MCF 10A (cell line): ENCODE measurements at regions not wholly inside any gene's neighbourhood (a gene's known extent, or its start where the extent isn't known, plus 50 kb on each side); places are given as distances from the start of the nearest gene placed in this dataset.
"Not testable (repeated sequence)": the region's sequence is repeated elsewhere in the genome, so short reads cannot be mapped to it uniquely, and the experiment has no call there.

Experiments used
- BruUV-seq: library from RNA; stranded (reverse); fragments of 400-500 nt; replicated peaks from 2 replicates; lab custom pipeline; 2021; lab: Mats Ljungman, UMichigan
- CTCF ChIA-PET: fragments of 300-600 bp; sonication (Branson Sonifier 250); formaldehyde crosslinking; extraction: SDS; loops from one replicate; lab custom pipeline; 2021; ENCODE audit warnings: antibody characterized with exemption, inconsistent platforms; lab: Yijun Ruan, JAX
- POLR2A ChIA-PET: fragments of 300-600, 350-650 bp; sonication (Branson Sonifier 250); formaldehyde crosslinking; extraction: SDS; loops from one replicate; lab custom pipeline; 2020; ENCODE audit warnings: antibody characterized with exemption, inconsistent platforms; lab: Yijun Ruan, JAX
- DNase-seq: peaks from one replicate; pipeline ENCODE4 v3.0.0-alpha.2; 2018; ENCODE audit not compliant: unreplicated experiment
- H3K27ac Mint-ChIP-seq: one replicate; pipeline ENCODE4 v1.8.0; 2022; ENCODE audit warnings: mild to moderate bottlenecking, low read depth, mixed read lengths; ENCODE audit not compliant: unreplicated experiment
- H3K27me3 Mint-ChIP-seq: one replicate; pipeline ENCODE4 v1.8.0; 2022; ENCODE audit warnings: mixed read lengths; ENCODE audit not compliant: insufficient read depth, unreplicated experiment
- H3K36me3 Mint-ChIP-seq: one replicate; pipeline ENCODE4 v1.8.0; 2022; ENCODE audit warnings: mild to moderate bottlenecking, moderate library complexity, mixed read lengths; ENCODE audit not compliant: insufficient read depth, unreplicated experiment
- H3K4me1 Mint-ChIP-seq: one replicate; pipeline ENCODE4 v1.8.0; 2022; ENCODE audit warnings: mixed read lengths; ENCODE audit not compliant: insufficient read depth, unreplicated experiment
- H3K4me3 Mint-ChIP-seq: one replicate; pipeline ENCODE4 v1.8.0; 2022; ENCODE audit warnings: mild to moderate bottlenecking, moderate library complexity, mixed read lengths; ENCODE audit not compliant: unreplicated experiment
- H3K9me3 Mint-ChIP-seq: one replicate; pipeline ENCODE4 v1.8.0; 2022; ENCODE audit warnings: mixed read lengths; ENCODE audit not compliant: unreplicated experiment
- intact Hi-C: fragments of 100-400 bp; cut with micrococcal nuclease; formaldehyde crosslinking; loops from 2 replicates; pipeline ENCODE4 v1.14.1; 2022
- TF ChIP-seq, protein P1 (sequence below): fragments of 200-600 bp; IDR thresholded peaks from one replicate; pipeline ENCODE4 v1.8.0; 2022; ENCODE audit warnings: antibody characterized with exemption, mild to moderate bottlenecking; ENCODE audit not compliant: unreplicated experiment

DNA sequence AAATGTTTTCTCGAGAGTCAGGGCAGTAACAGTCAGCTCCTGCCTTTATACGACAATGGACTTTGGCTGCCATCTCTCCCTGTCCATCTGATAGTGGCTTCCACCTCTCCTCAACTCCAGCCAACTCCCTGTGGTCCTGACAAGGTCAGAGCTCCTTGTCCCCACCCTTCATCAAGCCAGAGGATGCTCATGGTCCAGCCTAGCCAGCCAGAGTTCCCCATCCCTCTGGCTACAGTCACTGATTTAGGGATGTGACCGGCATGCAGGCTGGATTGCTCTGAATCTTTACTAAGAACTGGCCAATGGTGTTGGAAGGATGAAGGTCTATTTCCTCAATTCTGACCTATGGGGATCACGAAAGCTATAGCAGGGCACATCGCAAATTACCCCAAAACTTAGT is 156.1 kb downstream of the OR4M2 start:
- POLR2A ChIA-PET, result no interaction called here
- intact Hi-C loops, result no loop called here
- Mint-ChIP-seq H3K27me3 (no peaks in the 10 kb centered on the region), H3K4me1 (peaks cover 34% of the 10 kb centered on the region), H3K36me3 (no peaks in the 10 kb centered on the region), H3K27ac (no peak overlapping the region), H3K9me3 (no peaks in the 10 kb centered on the region), H3K4me3 (no peak overlapping the region)
- CTCF ChIA-PET, result interaction anchor here (2.1 to 7.4 kb wide), 2 partner anchors 11 to 1879 kb away, joined by 5 to 83 read pairs; no protein-coding TSS in a partner anchor
- TF ChIP-seq, protein P1, sequence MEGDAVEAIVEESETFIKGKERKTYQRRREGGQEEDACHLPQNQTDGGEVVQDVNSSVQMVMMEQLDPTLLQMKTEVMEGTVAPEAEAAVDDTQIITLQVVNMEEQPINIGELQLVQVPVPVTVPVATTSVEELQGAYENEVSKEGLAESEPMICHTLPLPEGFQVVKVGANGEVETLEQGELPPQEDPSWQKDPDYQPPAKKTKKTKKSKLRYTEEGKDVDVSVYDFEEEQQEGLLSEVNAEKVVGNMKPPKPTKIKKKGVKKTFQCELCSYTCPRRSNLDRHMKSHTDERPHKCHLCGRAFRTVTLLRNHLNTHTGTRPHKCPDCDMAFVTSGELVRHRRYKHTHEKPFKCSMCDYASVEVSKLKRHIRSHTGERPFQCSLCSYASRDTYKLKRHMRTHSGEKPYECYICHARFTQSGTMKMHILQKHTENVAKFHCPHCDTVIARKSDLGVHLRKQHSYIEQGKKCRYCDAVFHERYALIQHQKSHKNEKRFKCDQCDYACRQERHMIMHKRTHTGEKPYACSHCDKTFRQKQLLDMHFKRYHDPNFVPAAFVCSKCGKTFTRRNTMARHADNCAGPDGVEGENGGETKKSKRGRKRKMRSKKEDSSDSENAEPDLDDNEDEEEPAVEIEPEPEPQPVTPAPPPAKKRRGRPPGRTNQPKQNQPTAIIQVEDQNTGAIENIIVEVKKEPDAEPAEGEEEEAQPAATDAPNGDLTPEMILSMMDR, result no peak
- no peak for DNase-seq
- no TSS peak for BruUV-seq

- Mint-ChIP-seq H3K36me3 (no peaks in the 10 kb centered on the region), H3K27me3 (no peaks in the 10 kb centered on the region), H3K4me1 (peaks cover 20% of the 10 kb centered on the region), H3K4me3 (peak overlapping the region; percentile 63), H3K9me3 (no peaks in the 10 kb centered on the region), H3K27ac (peak overlapping the region; percentile 89)
- no peak for DNase-seq
- ChIA-PET CTCF (interaction anchor here (0.8 to 7.4 kb wide), 4 partner anchors 13 to 1882 kb away, joined by 3 to 83 read pairs (median 4); no protein-coding TSS in a partner anchor), POLR2A (interaction anchor here (0.7 to 2.6 kb wide), 4 partner anchors 14 to 1868 kb away, joined by 3 to 16 read pairs (median 4); no protein-coding TSS in a partner anchor)
- intact Hi-C loops, result no loop called here
- TF ChIP-seq, protein P1, result no peak
- no TSS peak for BruUV-seq
Measured at GRCh38 chr15:22237891-22238275, 157.6 kb downstream of the OR4M2 start.

- H3K36me3 Mint-ChIP-seq, intact Hi-C loops, H3K27me3 Mint-ChIP-seq, BruUV-seq, H3K9me3 Mint-ChIP-seq: not testable (repeated sequence)
- peak overlapping the region; percentile 63 for H3K4me3 Mint-ChIP-seq
- POLR2A ChIA-PET, result interaction anchor here (0.7 to 2.6 kb wide), 5 partner anchors 11 to 1868 kb away, joined by 3 to 16 read pairs (median 3); no protein-coding TSS in a partner anchor
- peak overlapping the region; percentile 89 for H3K27ac Mint-ChIP-seq
- DNase-seq, result peak; percentile 87
- H3K4me1 Mint-ChIP-seq, result peaks cover 19% of the 10 kb centered on the region
- CTCF ChIA-PET, result interaction anchor here (0.9 to 7.4 kb wide), 3 partner anchors 13 to 1883 kb away, joined by 3 to 83 read pairs (median 6); no protein-coding TSS in a partner anchor
Measured at GRCh38 chr15:22238276-22238958, 158.1 kb downstream of the OR4M2 start.

- TSS peak; percentile 57 for BruUV-seq
- peak; percentile 77 for DNase-seq
- H3K27ac Mint-ChIP-seq, result peak overlapping the region; percentile 89
- H3K9me3 Mint-ChIP-seq, intact Hi-C loops, H3K27me3 Mint-ChIP-seq, H3K36me3 Mint-ChIP-seq: not testable (repeated sequence)
- peak overlapping the region; percentile 63 for H3K4me3 Mint-ChIP-seq
- ChIA-PET CTCF (interaction anchor here (1.5 to 7.4 kb wide), 2 partner anchors 14 to 1882 kb away, joined by 6 to 83 read pairs; no protein-coding TSS in a partner anchor), POLR2A (interaction anchor here (0.6 to 2.6 kb wide), 7 partner anchors 12 to 1883 kb away, joined by 3 to 16 read pairs (median 3); no protein-coding TSS in a partner anchor)
- H3K4me1 Mint-ChIP-seq, result peaks cover 19% of the 10 kb centered on the region
Measured at GRCh38 chr15:22238959-22239805, 158.9 kb downstream of the OR4M2 start.
